Trophoblast cell (in vitro differentiated cells and primary cell): ENCODE measurements at regions not wholly inside any gene's neighbourhood (a gene's known extent, or its start where the extent isn't known, plus 50 kb on each side); places are given as distances from the start of the nearest gene placed in this dataset.

Experiments used
- DNase-seq, 2 donors: peaks; one replicate each; pipeline ENCODE4 v3.0.0-alpha.2; 2016
- H2AFZ ChIP-seq: 2 replicates; pipeline ENCODE4 v1.6.1; 2013; ENCODE audit warnings: low read length, moderate library complexity, mild to moderate bottlenecking; ENCODE audit not compliant: insufficient read depth, poor library complexity
- H2AK5ac ChIP-seq: 2 replicates; pipeline ENCODE4 v1.6.1; 2013; ENCODE audit warnings: mild to moderate bottlenecking, low read length
- H2BK120ac ChIP-seq: 2 replicates; pipeline ENCODE4 v1.6.1; 2013; ENCODE audit warnings: low read length, mild to moderate bottlenecking, moderate library complexity; ENCODE audit not compliant: insufficient read depth, poor library complexity
- H2BK12ac ChIP-seq: 2 replicates; pipeline ENCODE4 v1.6.1; 2013; ENCODE audit warnings: mild to moderate bottlenecking, low read length, moderate library complexity
- H2BK5ac ChIP-seq: 2 replicates; pipeline ENCODE4 v1.6.1; 2013; ENCODE audit warnings: low read length, low read depth, moderate library complexity, mild to moderate bottlenecking; ENCODE audit not compliant: poor library complexity
- H3K14ac ChIP-seq: 2 replicates; pipeline ENCODE4 v1.6.1; 2013; ENCODE audit warnings: mild to moderate bottlenecking, low read length
- H3K18ac ChIP-seq: 2 replicates; pipeline ENCODE4 v1.6.1; 2013; ENCODE audit warnings: mild to moderate bottlenecking, low read length
- H3K23ac ChIP-seq: 2 replicates; pipeline ENCODE4 v1.6.1; 2013; ENCODE audit warnings: low read length
- H3K27ac ChIP-seq: 2 replicates; pipeline ENCODE4 v1.5.1; 2013; ENCODE audit warnings: low read depth, mild to moderate bottlenecking, inconsistent platforms, low read length, moderate library complexity
- H3K27me3 ChIP-seq: 2 replicates; pipeline ENCODE4 v1.6.1; 2013; ENCODE audit warnings: inconsistent platforms, mild to moderate bottlenecking, low read length, moderate library complexity; ENCODE audit not compliant: insufficient read depth
- H3K36me3 ChIP-seq, 2 experiments: 1 replicate in 1 of 2; 2 replicates in 1 of 2; pipeline ENCODE4 v1.6.1; 2013; ENCODE audit warnings: low read length in 2 of 2, mild to moderate bottlenecking in 2 of 2, moderate library complexity in 1 of 2; ENCODE audit not compliant: insufficient read depth in 2 of 2, control insufficient read depth in 1 of 2
- H3K4ac ChIP-seq: 2 replicates; pipeline ENCODE4 v1.6.1; 2013; ENCODE audit warnings: low read depth, mild to moderate bottlenecking, low read length, moderate library complexity
- H3K4me1 ChIP-seq, 2 experiments: 1 replicate in 1 of 2; 2 replicates in 1 of 2; pipeline ENCODE4 v1.6.1; 2013; ENCODE audit warnings: low read length in 2 of 2, mild to moderate bottlenecking in 2 of 2, moderate library complexity in 1 of 2; ENCODE audit not compliant: insufficient read depth in 2 of 2, control insufficient read depth in 1 of 2
- H3K4me2 ChIP-seq: 2 replicates; pipeline ENCODE4 v1.6.1; 2013; ENCODE audit warnings: inconsistent platforms, mild to moderate bottlenecking, low read length, moderate library complexity
- H3K4me3 ChIP-seq: 2 replicates; pipeline ENCODE4 v1.5.1; 2013; ENCODE audit warnings: mild to moderate bottlenecking, low read depth, low read length, inconsistent platforms
- H3K79me1 ChIP-seq: one replicate; pipeline ENCODE4 v1.6.1; 2013; ENCODE audit warnings: low read length
- H3K79me2 ChIP-seq: 2 replicates; pipeline ENCODE4 v1.6.1; 2013; ENCODE audit warnings: low read length, mild to moderate bottlenecking; ENCODE audit not compliant: control insufficient read depth, insufficient read depth, poor library complexity
- H3K9ac ChIP-seq: 2 replicates; pipeline ENCODE4 v1.6.1; 2013; ENCODE audit warnings: mild to moderate bottlenecking, low read length
- H3K9me3 ChIP-seq: 2 replicates; pipeline ENCODE4 v1.6.1; 2013; ENCODE audit warnings: low read depth, mild to moderate bottlenecking, control low read depth, inconsistent platforms, low read length; ENCODE audit not compliant: insufficient read depth
- H4K12ac ChIP-seq: 2 replicates; pipeline ENCODE4 v1.6.1; 2013; ENCODE audit warnings: low read depth, mild to moderate bottlenecking, low read length, moderate library complexity
- H4K8ac ChIP-seq: 2 replicates; pipeline ENCODE4 v1.6.1; 2013; ENCODE audit warnings: low read depth, mild to moderate bottlenecking, low read length, moderate library complexity
- H4K91ac ChIP-seq: one replicate; pipeline ENCODE4 v1.6.1; 2013; ENCODE audit warnings: low read depth, mild to moderate bottlenecking, low read length, moderate library complexity
- WGBS: extraction: QIAGEN DNeasy Blood & Tissue Kit; methylation state at CpG from one replicate; pipeline ENCODE4 v1.1.7; 2013; ENCODE audit warnings: missing lambda C conversion rate; ENCODE audit not compliant: insufficient read length, insufficient coverage; ENCODE audit errors: extremely low coverage; 5-methylcytosine and 5-hydroxymethylcytosine counted together

DNA sequence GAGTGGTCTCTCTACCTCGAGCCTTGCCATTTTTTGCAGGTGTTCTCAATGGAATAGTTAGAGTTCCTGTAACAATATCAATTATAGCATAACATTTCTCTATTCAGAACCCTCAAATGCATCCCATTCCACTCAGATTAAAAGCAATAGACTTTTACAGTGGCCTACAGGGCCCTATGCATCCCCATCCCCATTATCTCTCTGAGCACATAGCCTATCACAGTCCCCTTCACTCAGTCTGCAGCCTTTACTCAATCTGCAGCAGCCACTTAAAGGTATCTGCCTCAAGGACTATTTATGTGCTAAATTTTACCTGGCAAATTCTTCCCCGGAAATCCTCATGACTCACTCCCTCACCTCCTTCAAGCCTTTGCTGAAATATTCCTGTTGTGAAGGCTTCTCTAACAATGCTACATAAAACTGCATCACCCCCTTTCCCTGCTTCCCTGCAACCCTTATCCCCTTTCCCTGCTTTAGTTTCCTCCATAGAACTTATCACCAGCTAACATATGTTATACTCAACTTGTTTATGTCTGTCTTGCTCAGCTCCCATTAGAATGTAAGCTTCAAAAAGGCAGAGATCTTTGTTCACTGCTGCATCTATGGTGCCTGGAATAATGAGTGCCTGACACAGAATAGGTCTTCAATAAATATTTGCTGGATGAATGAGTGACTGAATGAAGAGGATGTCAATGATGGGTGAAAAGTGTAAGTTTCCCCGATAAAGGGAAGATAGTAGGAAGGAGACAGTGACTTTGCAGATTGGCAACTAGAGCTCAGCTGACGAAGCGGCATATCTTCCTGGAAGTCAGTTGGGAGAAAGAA is 54.1 kb upstream of the ZNF366 start:
- H2BK12ac ChIP-seq, result no peak overlapping the region
- no CpG with 5 or more reads among the region's 5 CpGs for WGBS

DNA sequence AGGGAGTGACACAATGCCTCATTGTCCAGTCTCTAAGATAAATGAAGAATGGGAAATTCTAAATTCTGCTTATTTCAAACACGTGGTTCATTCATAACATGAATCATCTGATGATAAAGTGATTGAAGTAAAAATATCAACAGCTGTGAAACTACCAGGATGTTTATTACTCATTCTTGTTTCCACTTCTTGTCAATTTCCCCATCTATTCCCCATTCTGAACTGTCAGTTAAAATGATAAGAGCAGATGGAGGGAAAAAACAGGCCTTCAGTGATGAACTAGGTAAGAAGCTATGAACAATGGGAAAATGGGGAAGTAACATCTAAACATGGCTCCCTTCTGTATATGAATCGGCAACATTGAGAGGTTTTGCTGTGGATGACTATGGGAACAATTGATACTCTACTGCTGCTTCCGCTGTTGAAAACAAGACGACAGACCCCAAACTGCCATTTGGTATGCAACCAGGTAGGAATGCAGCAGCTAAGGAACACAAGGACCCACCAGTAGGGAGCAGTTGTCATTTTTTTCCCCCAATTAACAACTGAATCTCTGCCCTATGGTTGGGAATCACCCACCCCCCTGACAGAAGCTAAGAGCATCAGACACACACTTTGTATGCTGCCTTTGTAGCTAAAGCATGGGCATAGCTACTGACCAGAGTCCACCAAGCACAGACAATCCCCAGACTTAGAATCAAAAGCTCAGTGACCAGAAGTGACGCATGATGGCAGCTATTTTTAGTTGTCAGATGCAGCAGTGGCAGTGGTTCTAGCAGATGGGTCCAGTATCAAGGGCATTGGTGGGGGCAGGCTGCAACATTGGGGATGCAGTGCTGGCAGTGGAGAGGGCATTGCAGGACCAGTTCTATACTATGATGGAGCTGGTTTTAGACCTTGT is 52.9 kb upstream of the ZNF366 start:
- Histone ChIP-seq H3K9me3 (no peaks in the 10 kb centered on the region), H3K14ac (no peak overlapping the region), H2BK5ac (no peak overlapping the region), H3K4me3 (no peak overlapping the region), H3K4me2 (no peak overlapping the region), H4K12ac (no peak overlapping the region), H3K79me2 (peaks cover 4% of the 10 kb centered on the region), H3K36me3 (no peaks in the 10 kb centered on the region), H4K91ac (peak overlapping the region; percentile 13), H3K9ac (no peak overlapping the region), H3K18ac (no peak overlapping the region), H4K8ac (peak overlapping the region; percentile 37), H3K79me1 (peaks cover 22% of the 10 kb centered on the region), H2BK12ac (peak overlapping the region; percentile 29), H2AK5ac (no peak overlapping the region), H3K4ac (no peak overlapping the region), H3K27ac (no peak overlapping the region), H3K4me1 (peaks cover 4 to 15% of the 10 kb centered on the region in 2 experiments), H2BK120ac (no peak overlapping the region), H3K27me3 (no peaks in the 10 kb centered on the region), H2AFZ (no peak overlapping the region), H3K23ac (no peak overlapping the region)
- DNase-seq, result no peak
- WGBS, result no CpG with 5 or more reads among the region's 5 CpGs

More for the DNA sequence above, 54.1 kb upstream of the ZNF366 start:
- no peak overlapping the region for H4K12ac ChIP-seq
- H4K91ac ChIP-seq, result no peak overlapping the region
- H3K4me1 ChIP-seq, result peaks cover 0 to 9% of the 10 kb centered on the region in 2 experiments
- peaks cover 21% of the 10 kb centered on the region for H3K79me1 ChIP-seq
- H3K14ac ChIP-seq, result no peak overlapping the region
- H3K79me2 ChIP-seq, result peaks cover 2% of the 10 kb centered on the region
- DNase-seq, result peak in 1 of 2 donors; percentile 23
- H3K23ac ChIP-seq, result no peak overlapping the region
- H2BK5ac ChIP-seq, result no peak overlapping the region
- H3K9ac ChIP-seq, result no peak overlapping the region
- H3K36me3 ChIP-seq, result no peaks in the 10 kb centered on the region
- H3K18ac ChIP-seq, result no peak overlapping the region
- no peaks in the 10 kb centered on the region for H3K27me3 ChIP-seq
- no peak overlapping the region for H3K4me2 ChIP-seq
- H3K4me3 ChIP-seq, result no peak overlapping the region
- no peak overlapping the region for H4K8ac ChIP-seq
- no peaks in the 10 kb centered on the region for H3K9me3 ChIP-seq
- H2AK5ac ChIP-seq, result no peak overlapping the region
- no peak overlapping the region for H2BK120ac ChIP-seq
- H2AFZ ChIP-seq, result peak overlapping the region; percentile 13
- no peak overlapping the region for H3K4ac ChIP-seq
- no peak overlapping the region for H3K27ac ChIP-seq

DNA sequence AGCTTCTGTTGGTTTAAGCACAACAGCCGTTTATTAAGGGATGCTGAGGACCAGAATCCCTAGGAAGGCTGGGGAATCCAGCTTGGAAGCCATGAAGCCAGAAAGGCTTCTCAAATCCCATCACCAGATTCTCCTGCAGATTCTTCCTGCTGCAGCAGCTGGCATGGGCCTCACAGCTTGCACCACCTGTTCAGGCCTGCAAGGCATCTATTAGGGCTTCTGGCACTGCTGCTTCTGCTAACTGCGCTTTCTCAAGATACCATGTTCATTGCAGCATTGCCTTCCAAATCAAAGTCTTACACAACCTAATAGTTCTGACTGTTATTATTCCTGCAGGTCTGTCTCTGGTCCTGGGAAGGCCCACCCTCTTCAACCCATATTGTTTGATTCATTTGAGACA is 51.2 kb upstream of the ZNF366 start:
- no peak for DNase-seq
- Histone ChIP-seq H4K91ac (no peak overlapping the region), H3K27ac (no peak overlapping the region), H3K14ac (no peak overlapping the region), H3K4ac (no peak overlapping the region), H2BK120ac (no peak overlapping the region), H2BK5ac (no peak overlapping the region), H3K4me2 (no peak overlapping the region), H3K9me3 (no peaks in the 10 kb centered on the region), H3K36me3 (no peaks in the 10 kb centered on the region), H3K79me1 (peaks cover 19% of the 10 kb centered on the region), H2AFZ (no peak overlapping the region), H4K8ac (no peak overlapping the region), H2BK12ac (no peak overlapping the region), H4K12ac (no peak overlapping the region), H3K9ac (no peak overlapping the region), H3K27me3 (no peaks in the 10 kb centered on the region), H3K23ac (no peak overlapping the region), H3K79me2 (peaks cover 4% of the 10 kb centered on the region), H3K18ac (no peak overlapping the region), H2AK5ac (no peak overlapping the region), H3K4me3 (no peak overlapping the region), H3K4me1 (peaks cover 4 to 15% of the 10 kb centered on the region in 2 experiments)
- WGBS, result no CpG with 5 or more reads among the region's 2 CpGs

DNA sequence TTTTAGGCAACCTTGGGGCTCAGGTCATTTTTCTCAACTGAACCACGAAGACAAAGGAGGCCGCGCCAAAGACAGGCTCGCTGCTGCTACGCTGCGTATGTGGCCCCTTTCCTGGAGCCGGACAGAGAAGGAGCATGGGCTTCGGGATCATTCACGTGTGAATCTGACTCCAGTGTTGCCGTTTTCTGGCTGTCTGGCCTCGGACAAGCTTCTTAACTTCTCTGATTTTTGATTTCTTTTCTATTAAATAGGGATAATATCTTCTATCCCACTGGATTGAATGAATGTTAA is 50.8 kb upstream of the ZNF366 start:
- Histone ChIP-seq H2AFZ (peak overlapping the region; percentile 45), H4K8ac (peak overlapping the region; percentile 57), H3K18ac (no peak overlapping the region), H2BK120ac (peak overlapping the region; percentile 24), H3K27ac (no peak overlapping the region), H3K4me2 (no peak overlapping the region), H3K4ac (no peak overlapping the region), H2AK5ac (no peak overlapping the region), H3K14ac (no peak overlapping the region), H3K23ac (no peak overlapping the region), H3K79me1 (peaks cover 19% of the 10 kb centered on the region), H3K4me3 (no peak overlapping the region), H3K27me3 (no peaks in the 10 kb centered on the region), H4K91ac (peak overlapping the region; percentile 32), H3K36me3 (no peaks in the 10 kb centered on the region), H2BK12ac (peak overlapping the region; percentile 37), H4K12ac (no peak overlapping the region), H3K9ac (no peak overlapping the region), H3K79me2 (peaks cover 4% of the 10 kb centered on the region), H2BK5ac (no peak overlapping the region), H3K4me1 (peaks cover 4 to 15% of the 10 kb centered on the region in 2 experiments), H3K9me3 (no peaks in the 10 kb centered on the region)
- WGBS, result no CpG with 5 or more reads among the region's 11 CpGs
- no peak for DNase-seq
